Natural killer cell treated with Interleukin-12 subunit alpha and Interleukin-12 subunit beta and Interleukin-15 and Interleukin-18, amount 100 ng/mL, for 72 hours (primary cell): ENCODE measurements at regions not wholly inside any gene's neighbourhood (a gene's known extent, or its start where the extent isn't known, plus 50 kb on each side); places are given as distances from the start of the nearest gene placed in this dataset.

Experiments used
- ATAC-seq, 2 donors: fragments of 150-1000 bp; cut with Tn5 transposase in 1 of 2; sonication (Bioruptor Pico), chemical (Tn5 transposase) in 1 of 2; 2 replicates each; pipeline ENCODE4 v1.10.0; 2021
- DNase-seq: peaks from one replicate; pipeline ENCODE4 v3.0.0; 2022; ENCODE audit warnings: low spot score
- H3K27ac Mint-ChIP-seq, 2 donors: 1 replicate in 1 of 2; 2 replicates in 1 of 2; pipeline ENCODE4 v1.8.0; 2022; ENCODE audit warnings: mixed read lengths in 2 of 2, mild to moderate bottlenecking in 1 of 2, moderate library complexity in 1 of 2
- H3K27me3 Mint-ChIP-seq, 2 donors: 1 replicate in 1 of 2; 2 replicates in 1 of 2; pipeline ENCODE4 v1.8.0; 2022; ENCODE audit warnings: mixed read lengths in 2 of 2
- H3K36me3 Mint-ChIP-seq: one replicate; pipeline ENCODE4 v1.8.0; 2022; ENCODE audit warnings: mixed read lengths
- H3K4me1 Mint-ChIP-seq, 2 donors: 1 replicate in 1 of 2; 2 replicates in 1 of 2; pipeline ENCODE4 v1.8.0; 2022; ENCODE audit warnings: low read depth in 2 of 2, mixed read lengths in 2 of 2, mild to moderate bottlenecking in 1 of 2
- H3K4me3 Mint-ChIP-seq: one replicate; pipeline ENCODE4 v1.8.0; 2022; ENCODE audit warnings: mixed read lengths
- H3K9me3 Mint-ChIP-seq: 2 replicates; pipeline ENCODE4 v1.8.0; 2022; ENCODE audit warnings: mixed read lengths

DNA sequence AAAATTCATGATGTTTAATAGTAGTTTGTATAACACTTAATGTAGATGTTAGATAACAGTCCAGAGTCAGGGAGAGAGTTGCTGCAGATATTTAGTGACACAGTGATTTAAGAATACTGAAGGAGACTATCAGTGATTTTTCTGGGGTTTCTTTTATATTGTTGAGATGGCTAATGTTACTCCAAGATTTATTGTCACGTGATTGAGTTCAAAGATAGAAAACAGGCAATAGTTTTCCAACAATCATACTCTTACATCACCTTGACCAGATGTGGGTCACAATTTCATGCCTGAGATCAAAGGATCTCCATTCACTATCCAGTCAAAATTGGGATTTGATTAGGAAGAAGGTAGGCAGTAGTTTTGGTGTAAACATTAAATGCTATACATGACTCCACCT lies 580.0 kb upstream of the ARRDC3 start:
- Mint-ChIP-seq H3K4me1 (no peaks in the 10 kb centered on the region), H3K27ac (no peak overlapping the region), H3K36me3 (no peaks in the 10 kb centered on the region), H3K27me3 (no peaks in the 10 kb centered on the region), H3K9me3 (peaks cover 3% of the 10 kb centered on the region), H3K4me3 (no peak overlapping the region)
- no peak for ATAC-seq
- no peak for DNase-seq

DNA sequence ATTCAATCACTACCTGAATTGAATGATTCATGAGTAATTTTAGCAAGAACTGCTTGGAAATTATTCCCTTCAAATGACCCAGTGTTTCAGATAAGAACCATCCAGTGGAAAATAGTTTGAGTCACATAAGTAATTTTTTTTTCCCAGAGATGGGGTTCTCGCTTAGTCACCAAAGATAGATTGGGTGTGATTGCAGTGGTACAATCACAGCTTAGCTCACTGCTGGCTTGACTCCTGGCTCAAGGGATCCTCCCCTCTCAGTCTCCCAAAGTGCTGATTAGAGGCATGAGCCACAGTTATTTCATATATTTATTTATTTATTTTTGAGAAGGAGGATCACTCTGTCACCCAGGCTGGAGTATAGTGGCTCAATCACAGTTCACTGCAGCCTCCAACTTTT lies 574.5 kb upstream of the ARRDC3 start:
- H3K4me1 Mint-ChIP-seq: no peaks in the 10 kb centered on the region
- H3K27me3 Mint-ChIP-seq: no peaks in the 10 kb centered on the region
- ATAC-seq (no peak), DNase-seq (no peak)
- H3K36me3 Mint-ChIP-seq: no peaks in the 10 kb centered on the region
- no peak overlapping the region for H3K27ac Mint-ChIP-seq
- H3K4me3 Mint-ChIP-seq: no peak overlapping the region
- no peaks in the 10 kb centered on the region for H3K9me3 Mint-ChIP-seq

DNA sequence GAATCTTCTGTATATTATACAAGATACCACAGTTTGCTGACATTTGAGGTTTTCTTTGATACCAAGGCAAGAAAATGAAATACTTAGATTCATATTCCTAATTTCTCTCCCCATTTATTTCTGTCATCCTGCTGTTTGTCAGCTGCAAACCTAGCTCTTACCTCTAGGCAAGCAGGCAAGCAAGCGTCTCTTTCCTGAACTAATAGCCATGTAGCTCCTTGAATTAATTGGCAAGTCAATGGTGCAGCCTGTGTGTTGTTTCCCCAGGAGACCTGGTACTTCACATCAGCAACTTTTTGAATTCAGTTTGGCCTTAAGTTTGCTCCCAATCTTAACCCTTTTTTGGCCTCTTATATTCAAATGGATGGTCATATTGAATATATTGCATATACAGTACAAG lies 573.6 kb upstream of the ARRDC3 start:
- ATAC-seq (no peak), DNase-seq (no peak)
- H3K36me3 Mint-ChIP-seq: no peaks in the 10 kb centered on the region
- no peak overlapping the region for H3K27ac Mint-ChIP-seq
- H3K4me1 Mint-ChIP-seq: no peaks in the 10 kb centered on the region
- no peaks in the 10 kb centered on the region for H3K9me3 Mint-ChIP-seq
- H3K27me3 Mint-ChIP-seq: no peaks in the 10 kb centered on the region
- H3K4me3 Mint-ChIP-seq: no peak overlapping the region

DNA sequence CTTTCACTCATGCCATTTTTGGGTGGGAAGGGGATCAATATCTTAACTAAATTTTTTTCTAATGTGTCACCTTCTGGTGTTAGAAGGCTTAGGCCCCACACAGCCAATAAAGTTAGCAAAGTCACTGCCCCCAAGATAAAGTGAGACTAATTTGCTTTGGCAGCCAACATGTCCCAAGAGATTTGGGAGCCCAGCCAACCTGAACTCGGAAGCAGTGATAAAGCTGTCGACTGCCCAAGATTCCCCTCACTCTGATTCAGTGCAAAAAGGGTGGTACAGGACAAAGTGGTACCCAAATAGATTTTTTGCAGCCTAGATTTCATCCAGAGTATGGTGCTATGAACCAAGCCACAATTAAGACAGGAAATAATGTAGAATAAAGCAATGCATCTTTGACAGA lies 572.5 kb upstream of the ARRDC3 start:
- DNase-seq (no peak), ATAC-seq (no peak)
- Mint-ChIP-seq H3K27me3 (no peaks in the 10 kb centered on the region), H3K36me3 (no peaks in the 10 kb centered on the region), H3K27ac (no peak overlapping the region), H3K9me3 (peaks cover under 1% of the 10 kb centered on the region), H3K4me3 (no peak overlapping the region), H3K4me1 (no peaks in the 10 kb centered on the region)

DNA sequence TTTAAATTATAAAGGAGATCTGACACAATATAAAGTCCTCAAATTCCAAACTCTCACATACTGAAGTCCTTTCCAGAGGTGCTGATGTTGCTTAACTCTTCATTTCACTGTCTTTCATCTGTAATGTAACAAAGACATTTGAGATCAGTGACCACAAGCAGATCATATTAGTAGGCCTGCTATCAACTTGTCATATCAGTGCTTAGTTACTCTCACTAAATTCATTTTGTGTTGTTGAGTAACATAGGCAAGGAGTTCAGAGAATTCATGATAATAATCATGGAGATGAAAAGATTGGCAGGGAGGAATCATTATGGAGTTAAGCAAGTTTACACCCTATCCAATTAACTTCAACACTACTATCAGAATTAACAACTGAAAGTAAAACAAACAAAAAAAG lies 571.0 kb upstream of the ARRDC3 start:
- H3K4me3 Mint-ChIP-seq: no peak overlapping the region
- no peak overlapping the region for H3K27ac Mint-ChIP-seq
- no peak for ATAC-seq
- no peak for DNase-seq
- H3K27me3 Mint-ChIP-seq: no peaks in the 10 kb centered on the region
- peaks cover 5% of the 10 kb centered on the region for H3K9me3 Mint-ChIP-seq
- no peaks in the 10 kb centered on the region for H3K4me1 Mint-ChIP-seq
- no peaks in the 10 kb centered on the region for H3K36me3 Mint-ChIP-seq

DNA sequence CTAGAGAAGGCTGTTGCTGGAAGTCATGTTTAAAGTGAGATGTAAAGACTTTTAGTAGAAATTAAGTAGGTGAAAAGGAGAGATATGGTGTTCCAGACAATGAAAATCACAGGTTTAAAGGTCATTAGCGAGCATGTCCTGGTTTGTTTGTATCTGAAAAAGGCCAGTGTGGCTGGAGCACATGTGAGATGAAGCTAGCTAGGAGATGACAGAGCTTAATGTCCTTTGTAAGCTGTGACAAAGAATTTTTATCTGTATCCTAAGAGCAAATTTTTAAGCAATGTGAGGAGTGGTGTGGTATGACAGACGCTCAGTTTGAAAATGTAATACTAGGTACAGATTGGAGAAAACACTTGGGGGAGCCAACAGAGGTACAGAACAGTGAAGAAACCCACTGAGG lies 567.2 kb upstream of the ARRDC3 start:
- ATAC-seq: no peak
- Mint-ChIP-seq H3K4me3 (no peak overlapping the region), H3K27ac (no peak overlapping the region), H3K27me3 (no peaks in the 10 kb centered on the region), H3K9me3 (peaks cover 5% of the 10 kb centered on the region), H3K36me3 (no peaks in the 10 kb centered on the region), H3K4me1 (no peaks in the 10 kb centered on the region)
- DNase-seq: no peak

GRCh38 chr5:91946870-91947269 lies 563.8 kb upstream of the ARRDC3 start:
- peaks cover 9% of the 10 kb centered on the region for H3K9me3 Mint-ChIP-seq
- no peak overlapping the region for H3K27ac Mint-ChIP-seq
- DNase-seq: no peak
- no peaks in the 10 kb centered on the region for H3K4me1 Mint-ChIP-seq
- no peaks in the 10 kb centered on the region for H3K36me3 Mint-ChIP-seq
- H3K4me3 Mint-ChIP-seq: no peak overlapping the region
- ATAC-seq: no peak
- no peaks in the 10 kb centered on the region for H3K27me3 Mint-ChIP-seq

- H3K27me3 Mint-ChIP-seq: no peaks in the 10 kb centered on the region
Observed at GRCh38 chr5:91941588-91941987, 558.5 kb upstream of the ARRDC3 start.

GRCh38 chr5:91938441-91938840 lies 555.3 kb upstream of the ARRDC3 start:
- peaks cover 7% of the 10 kb centered on the region for H3K9me3 Mint-ChIP-seq
- H3K4me3 Mint-ChIP-seq: no peak overlapping the region
- no peak overlapping the region for H3K27ac Mint-ChIP-seq
- H3K36me3 Mint-ChIP-seq: no peaks in the 10 kb centered on the region
- no peaks in the 10 kb centered on the region for H3K4me1 Mint-ChIP-seq
- H3K27me3 Mint-ChIP-seq: no peaks in the 10 kb centered on the region
- no peak for DNase-seq
- ATAC-seq: no peak

More at GRCh38 chr5:91941588-91941987, 558.5 kb upstream of the ARRDC3 start:
- Mint-ChIP-seq H3K9me3 (peaks cover 7% of the 10 kb centered on the region), H3K27ac (no peak overlapping the region), H3K4me1 (no peaks in the 10 kb centered on the region), H3K4me3 (no peak overlapping the region), H3K36me3 (no peaks in the 10 kb centered on the region)
- ATAC-seq: no peak
- DNase-seq: no peak

DNA sequence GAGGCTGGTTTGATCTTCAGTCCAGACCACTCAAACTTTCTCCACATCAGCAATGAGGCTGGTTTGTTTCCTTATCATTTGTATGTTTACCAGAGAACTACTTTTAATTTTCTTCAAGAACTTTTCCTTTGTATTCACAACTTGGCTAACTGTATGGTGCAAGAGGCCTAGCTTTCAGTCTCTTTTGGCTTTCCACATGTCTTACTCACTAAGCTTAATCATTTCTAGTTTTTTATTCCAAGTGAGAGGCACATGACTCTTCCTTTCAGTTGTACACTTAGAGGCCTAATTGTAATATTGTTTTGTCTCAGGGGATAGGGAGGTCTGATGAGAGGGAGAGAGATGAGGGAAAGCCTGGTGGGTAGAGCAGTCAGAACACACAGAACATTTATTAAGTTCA lies 554.0 kb upstream of the ARRDC3 start:
- Mint-ChIP-seq H3K4me3 (no peak overlapping the region), H3K9me3 (peaks cover 7% of the 10 kb centered on the region), H3K4me1 (no peaks in the 10 kb centered on the region), H3K27me3 (no peaks in the 10 kb centered on the region), H3K27ac (no peak overlapping the region), H3K36me3 (no peaks in the 10 kb centered on the region)
- DNase-seq: no peak
- no peak for ATAC-seq

DNA sequence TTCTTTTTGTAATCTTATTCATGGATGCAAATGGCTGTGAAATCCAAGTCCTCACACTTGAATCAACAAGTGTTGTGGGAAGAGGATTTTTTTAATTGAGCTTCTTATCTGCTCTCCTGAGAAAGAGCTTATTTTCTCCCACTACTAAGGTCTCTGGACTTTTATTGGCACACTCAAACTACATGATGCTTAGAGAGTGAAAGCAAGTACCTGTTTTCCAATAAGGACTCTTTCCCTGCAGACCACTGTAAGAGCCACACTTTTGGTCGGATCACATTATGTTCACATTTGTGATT lies 546.4 kb upstream of the ARRDC3 start:
- no peak overlapping the region for H3K27ac Mint-ChIP-seq

DNA sequence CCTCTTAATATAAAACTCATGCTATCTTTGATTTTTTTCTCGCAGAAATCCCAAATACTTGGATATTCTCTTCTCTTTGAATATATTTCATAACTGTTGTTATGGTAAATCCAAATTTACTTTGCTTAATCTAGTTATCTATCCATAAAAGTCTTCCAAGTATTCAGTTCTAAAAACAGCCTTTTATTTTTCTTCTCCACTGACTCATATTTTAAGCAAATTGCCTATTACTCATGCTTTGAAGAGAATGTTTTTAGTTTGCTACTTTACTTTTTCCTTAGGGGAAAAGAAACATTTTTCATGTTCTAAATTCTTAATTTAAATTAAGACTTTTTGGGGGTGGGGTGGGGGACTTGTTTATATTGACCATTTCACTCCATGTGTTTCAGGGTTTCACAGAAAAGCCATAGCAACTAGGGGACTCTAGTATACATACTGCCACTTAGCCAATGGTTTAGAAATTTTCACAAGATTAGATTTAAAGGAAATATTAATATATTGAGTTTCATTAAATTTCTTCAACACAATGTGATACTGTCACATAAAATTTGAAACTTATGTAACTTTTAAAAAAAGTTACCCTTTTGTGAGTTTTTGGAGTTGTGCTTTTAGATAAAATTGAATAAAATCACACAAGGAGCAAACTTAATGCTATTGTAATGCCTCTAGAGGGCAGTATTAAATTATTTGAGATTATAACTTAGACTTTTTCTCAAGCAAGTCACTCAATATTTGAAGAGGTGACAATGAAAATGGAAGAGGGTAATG lies 545.8 kb upstream of the ARRDC3 start:
- no peak for ATAC-seq
- H3K4me1 Mint-ChIP-seq: no peaks in the 10 kb centered on the region
- no peak for DNase-seq
- H3K4me3 Mint-ChIP-seq: no peak overlapping the region
- H3K36me3 Mint-ChIP-seq: no peaks in the 10 kb centered on the region
- peaks cover 3% of the 10 kb centered on the region for H3K9me3 Mint-ChIP-seq
- H3K27me3 Mint-ChIP-seq: no peaks in the 10 kb centered on the region
- H3K27ac Mint-ChIP-seq: no peak overlapping the region

More for the DNA sequence above, 546.4 kb upstream of the ARRDC3 start:
- H3K4me1 Mint-ChIP-seq: no peaks in the 10 kb centered on the region
- no peak for DNase-seq
- no peak for ATAC-seq
- no peak overlapping the region for H3K4me3 Mint-ChIP-seq
- peaks cover 3% of the 10 kb centered on the region for H3K9me3 Mint-ChIP-seq
- no peaks in the 10 kb centered on the region for H3K27me3 Mint-ChIP-seq
- no peaks in the 10 kb centered on the region for H3K36me3 Mint-ChIP-seq

DNA sequence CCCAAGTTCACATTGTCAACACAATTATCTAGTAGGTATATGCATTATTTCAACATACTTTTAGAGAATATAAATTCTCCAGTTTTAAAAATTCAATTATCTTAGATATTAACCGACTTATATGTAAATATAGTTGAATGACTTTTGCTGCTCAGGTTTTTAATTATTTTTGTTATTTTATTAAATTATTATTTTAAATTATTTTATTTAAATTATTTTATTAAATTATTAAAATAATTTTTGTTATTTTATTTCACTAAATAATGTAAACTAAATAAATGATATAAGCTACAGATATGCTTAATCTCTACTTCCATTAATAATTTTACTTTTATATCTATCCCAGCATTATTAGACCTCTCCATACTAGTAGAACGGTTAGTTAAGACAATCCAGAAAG lies 544.3 kb upstream of the ARRDC3 start:
- no peak for DNase-seq
- H3K27ac Mint-ChIP-seq: no peak overlapping the region
- no peaks in the 10 kb centered on the region for H3K4me1 Mint-ChIP-seq
- no peaks in the 10 kb centered on the region for H3K27me3 Mint-ChIP-seq
- H3K4me3 Mint-ChIP-seq: no peak overlapping the region
- H3K36me3 Mint-ChIP-seq: no peaks in the 10 kb centered on the region
- H3K9me3 Mint-ChIP-seq: no peaks in the 10 kb centered on the region
- ATAC-seq: no peak

- DNase-seq (no peak), ATAC-seq (no peak)
- Mint-ChIP-seq H3K27me3 (no peaks in the 10 kb centered on the region), H3K36me3 (no peaks in the 10 kb centered on the region), H3K27ac (no peak overlapping the region), H3K4me3 (no peak overlapping the region), H3K4me1 (no peaks in the 10 kb centered on the region), H3K9me3 (no peaks in the 10 kb centered on the region)
Observed at GRCh38 chr5:91925249-91925648, 542.1 kb upstream of the ARRDC3 start.
